Neuronal stem cell (in vitro differentiated cells): ENCODE measurements at regions not wholly inside any gene's neighbourhood (a gene's known extent, or its start where the extent isn't known, plus 50 kb on each side); places are given as distances from the start of the nearest gene placed in this dataset.
A peak's percentile ranks its signal among the peaks of the same experiment; 100 is the strongest.

Experiments
- DNase-seq: peaks from one replicate; pipeline ENCODE4 v3.0.0-alpha.2; 2013; ENCODE audit warnings: low spot score
- H2AFZ ChIP-seq: one replicate; pipeline ENCODE4 v1.6.1; 2013; ENCODE audit warnings: mild to moderate bottlenecking, low read length, inconsistent platforms
- H2AK5ac ChIP-seq: 2 replicates; pipeline ENCODE4 v1.6.1; 2013; ENCODE audit warnings: low read depth, mild to moderate bottlenecking, inconsistent platforms, low read length, moderate library complexity, mixed read lengths
- H2BK120ac ChIP-seq: 2 replicates; pipeline ENCODE4 v1.6.1; 2013; ENCODE audit warnings: low read depth, mild to moderate bottlenecking, inconsistent platforms, low read length, moderate library complexity, mixed read lengths
- H2BK12ac ChIP-seq: one replicate; pipeline ENCODE4 v1.6.1; 2013; ENCODE audit warnings: low read length, inconsistent platforms
- H2BK15ac ChIP-seq: 2 replicates; pipeline ENCODE4 v1.6.1; 2013; ENCODE audit warnings: mild to moderate bottlenecking, low read length, inconsistent platforms, mixed read lengths
- H2BK5ac ChIP-seq: one replicate; pipeline ENCODE4 v1.6.1; 2013; ENCODE audit warnings: inconsistent platforms, mild to moderate bottlenecking, low read length, moderate library complexity
- H3K14ac ChIP-seq: one replicate; pipeline ENCODE4 v1.6.1; 2013; ENCODE audit warnings: low read length, inconsistent platforms
- H3K18ac ChIP-seq: 2 replicates; pipeline ENCODE4 v1.6.1; 2013; ENCODE audit warnings: low read length, inconsistent platforms
- H3K23ac ChIP-seq: 2 replicates; pipeline ENCODE4 v1.6.1; 2013; ENCODE audit warnings: low read depth, mild to moderate bottlenecking, mixed read lengths, low read length, inconsistent platforms; ENCODE audit not compliant: poor library complexity
- H3K27ac ChIP-seq: replicated peaks from 3 replicates; pipeline ENCODE4 v1.5.1; 2013; ENCODE audit warnings: low read length, inconsistent platforms
- H3K27me3 ChIP-seq, 3 experiments: 2 replicates each; pipeline ENCODE4 v1.6.1; 2013; ENCODE audit warnings: low read length in 3 of 3, mild to moderate bottlenecking in 2 of 3, inconsistent platforms in 1 of 3, low read depth in 1 of 3, mixed read lengths in 1 of 3, moderate library complexity in 1 of 3; ENCODE audit not compliant: control insufficient read depth in 3 of 3, insufficient read depth in 3 of 3
- H3K36me3 ChIP-seq, 2 donors: replicated peaks in 1 of 2; 2 replicates each; pipeline ENCODE4 v1.6.1; 2013; ENCODE audit warnings: low read length in 2 of 2; ENCODE audit not compliant: control insufficient read depth in 2 of 2, insufficient read depth in 2 of 2
- H3K4ac ChIP-seq: 2 replicates; pipeline ENCODE4 v1.6.1; 2013; ENCODE audit warnings: inconsistent platforms, mild to moderate bottlenecking, low read length, moderate library complexity
- H3K4me1 ChIP-seq, 2 donors: 1 replicate in 1 of 2; 2 replicates in 1 of 2; pipeline ENCODE4 v1.6.1; 2013; ENCODE audit warnings: low read length in 2 of 2, low read depth in 1 of 2; ENCODE audit not compliant: control insufficient read depth in 2 of 2, insufficient read depth in 1 of 2
- H3K4me2 ChIP-seq: one replicate; pipeline ENCODE4 v1.6.1; 2013; ENCODE audit warnings: mild to moderate bottlenecking, low read length, inconsistent platforms; ENCODE audit not compliant: insufficient read depth, poor library complexity, severe bottlenecking
- H3K4me3 ChIP-seq, 2 donors: 2 replicates each; pipeline ENCODE4 v1.5.1; 2013; ENCODE audit warnings: low read length in 2 of 2, mild to moderate bottlenecking in 2 of 2, inconsistent platforms in 1 of 2, moderate library complexity in 1 of 2
- H3K79me1 ChIP-seq: one replicate; pipeline ENCODE4 v1.6.1; 2013; ENCODE audit warnings: low read depth, mild to moderate bottlenecking, inconsistent platforms, low read length, moderate library complexity
- H3K9ac ChIP-seq: one replicate; pipeline ENCODE4 v1.6.1; 2013; ENCODE audit warnings: mild to moderate bottlenecking, low read depth, low read length, inconsistent platforms; ENCODE audit not compliant: poor library complexity
- H3K9me3 ChIP-seq, 2 donors: replicated peaks in 1 of 2; 2 replicates each; pipeline versions ENCODE3 to v1.6.1; 2013; ENCODE audit warnings: low read length in 2 of 2, mild to moderate bottlenecking in 2 of 2, inconsistent platforms in 1 of 2, low read depth in 1 of 2, mixed read lengths in 1 of 2, moderate library complexity in 1 of 2; ENCODE audit not compliant: control insufficient read depth in 2 of 2, insufficient read depth in 1 of 2
- H4K8ac ChIP-seq: one replicate; pipeline ENCODE4 v1.6.1; 2013; ENCODE audit warnings: low read depth, mild to moderate bottlenecking, inconsistent platforms, low read length, moderate library complexity
- H4K91ac ChIP-seq: one replicate; pipeline ENCODE4 v1.6.1; 2013; ENCODE audit warnings: low read length, low read depth, mild to moderate bottlenecking, inconsistent platforms; ENCODE audit not compliant: poor library complexity
- WGBS, 2 donors: extraction: QIAGEN DNeasy Blood & Tissue Kit; methylation state at CpG; one replicate each; pipeline ENCODE4 v1.1.7; 2013; ENCODE audit warnings: missing lambda C conversion rate in 2 of 2, mixed read lengths in 1 of 2; ENCODE audit not compliant: insufficient read length in 2 of 2, insufficient replicate concordance in 1 of 2; ENCODE audit errors: extremely low coverage in 2 of 2; 5-methylcytosine and 5-hydroxymethylcytosine counted together

DNA sequence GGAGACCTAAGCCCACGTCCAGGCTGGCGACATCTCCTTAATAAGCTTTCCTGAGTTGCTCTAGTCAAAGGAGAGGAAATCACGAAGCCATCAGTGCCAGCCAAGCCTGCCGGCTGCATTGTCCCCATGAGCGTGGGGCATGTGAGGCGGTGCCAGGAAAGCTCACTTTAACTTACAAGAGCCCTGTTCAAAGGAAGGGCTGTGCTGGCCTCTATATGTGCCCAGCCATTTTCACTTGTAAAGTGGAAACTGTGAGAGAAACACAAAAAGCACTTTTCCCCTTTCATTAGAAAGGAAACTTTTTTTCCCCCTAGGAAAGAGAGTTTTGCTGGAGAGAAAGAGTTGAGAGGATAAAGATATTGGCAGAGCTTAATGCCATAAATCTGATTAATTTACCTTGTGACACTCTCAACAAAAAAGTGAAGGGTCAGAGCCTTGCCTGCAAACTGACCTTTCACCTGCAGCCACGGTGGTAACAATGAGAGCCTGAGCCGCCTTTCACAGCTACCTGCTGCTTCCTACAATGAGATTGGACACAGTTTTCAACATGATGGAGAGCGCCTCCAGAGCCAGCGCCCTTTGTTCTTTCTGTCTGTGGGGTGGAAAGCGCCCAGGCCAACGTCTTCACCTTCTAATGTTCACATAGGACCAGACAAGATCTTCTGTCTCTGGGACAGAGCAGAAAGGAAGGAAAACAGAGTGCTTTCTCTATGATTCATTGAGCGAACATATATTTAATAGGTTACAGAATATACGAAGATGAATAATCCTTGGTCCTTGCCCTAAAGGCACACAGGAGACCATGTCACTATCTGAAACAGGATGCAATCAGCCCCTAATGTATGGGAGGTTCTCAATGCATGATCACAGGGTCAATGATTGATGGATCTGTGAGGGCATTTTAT lies 233.1 kb upstream of the HES1 start:
- H3K18ac ChIP-seq = peak overlapping the region; percentile 82
- peak overlapping the region; percentile 31 for H3K14ac ChIP-seq
- peaks cover 17 to 34% of the 10 kb centered on the region in 2 donors for H3K4me1 ChIP-seq
- DNase-seq = peak; percentile 52
- no peak overlapping the region for H3K9ac ChIP-seq
- H2BK12ac ChIP-seq = no peak overlapping the region
- peak overlapping the region; percentile 43 for H2AK5ac ChIP-seq
- H2BK15ac ChIP-seq = no peak overlapping the region
- H3K4me2 ChIP-seq = peak overlapping the region; percentile 20
- no peak overlapping the region for H4K8ac ChIP-seq
- H4K91ac ChIP-seq = no peak overlapping the region
- peak overlapping the region; percentile 15 for H2AFZ ChIP-seq
- H3K36me3 ChIP-seq = no peaks in the 10 kb centered on the region
- H3K23ac ChIP-seq = no peak overlapping the region
- no CpG with 5 or more reads among the region's 14 CpGs for WGBS, 2 donors
- H2BK5ac ChIP-seq = no peak overlapping the region
- no peak overlapping the region for H3K4me3 ChIP-seq
- H3K27me3 ChIP-seq = no peaks in the 10 kb centered on the region
- peak overlapping the region; percentile 68 for H3K27ac ChIP-seq
- no peak overlapping the region for H3K4ac ChIP-seq
- H2BK120ac ChIP-seq = peak overlapping the region; percentile 38
- peaks cover 6 to 13% of the 10 kb centered on the region in 2 donors for H3K9me3 ChIP-seq
- H3K79me1 ChIP-seq = no peaks in the 10 kb centered on the region

DNA sequence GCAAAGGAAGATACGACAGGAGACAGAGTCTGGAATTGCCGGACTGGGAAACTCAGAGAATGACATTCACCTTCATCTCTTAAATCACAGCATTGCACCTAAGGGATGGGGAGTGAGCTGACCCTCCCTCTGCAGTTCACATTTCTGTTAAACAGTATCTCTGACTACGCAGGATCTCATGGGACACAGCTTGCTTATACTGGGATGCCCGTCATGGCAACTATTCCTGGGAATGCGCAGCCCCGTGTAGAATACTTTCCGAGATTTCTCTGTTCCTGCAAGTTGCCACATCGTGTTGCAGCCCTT lies 232.5 kb upstream of the HES1 start:
- H3K27ac ChIP-seq = no peak overlapping the region
- H4K8ac ChIP-seq = no peak overlapping the region
- H3K9ac ChIP-seq = no peak overlapping the region
- no peaks in the 10 kb centered on the region for H3K36me3 ChIP-seq
- no peak overlapping the region for H2BK5ac ChIP-seq
- H3K4ac ChIP-seq = no peak overlapping the region
- H3K9me3 ChIP-seq = peaks cover 6 to 13% of the 10 kb centered on the region in 2 donors
- no peak overlapping the region for H4K91ac ChIP-seq
- no peak overlapping the region for H2AFZ ChIP-seq
- no peak overlapping the region for H2AK5ac ChIP-seq
- peaks cover 17 to 28% of the 10 kb centered on the region in 2 donors for H3K4me1 ChIP-seq
- no peak overlapping the region for H2BK15ac ChIP-seq
- H2BK12ac ChIP-seq = no peak overlapping the region
- H2BK120ac ChIP-seq = no peak overlapping the region
- no peak overlapping the region for H3K4me2 ChIP-seq
- H3K4me3 ChIP-seq = no peak overlapping the region
- H3K18ac ChIP-seq = no peak overlapping the region
- no peak overlapping the region for H3K23ac ChIP-seq
- no peaks in the 10 kb centered on the region for H3K79me1 ChIP-seq
- no peaks in the 10 kb centered on the region for H3K27me3 ChIP-seq
- H3K14ac ChIP-seq = no peak overlapping the region
- no peak for DNase-seq
- no CpG with 5 or more reads among the region's 8 CpGs for WGBS, 2 donors

DNA sequence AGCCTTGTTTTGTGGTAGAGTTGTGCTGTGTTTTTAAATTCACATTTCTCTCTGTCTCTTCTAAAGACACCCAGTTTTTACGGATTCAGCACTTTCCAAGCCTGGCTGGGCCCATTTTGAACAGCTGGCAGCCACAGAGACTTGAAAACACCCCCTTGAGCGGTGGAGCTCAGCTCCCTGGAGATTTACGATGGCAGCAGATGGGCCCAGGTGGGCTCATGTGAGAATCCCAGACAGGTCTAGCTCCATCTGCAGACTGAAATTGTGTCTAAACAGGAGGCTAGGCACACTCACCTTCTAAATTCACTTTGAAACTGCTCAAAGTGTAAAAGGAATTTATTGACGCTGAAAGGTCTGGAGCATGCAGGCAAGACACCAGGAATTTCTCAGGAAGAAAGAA lies 232.0 kb upstream of the HES1 start:
- Histone ChIP-seq H3K27ac (no peak overlapping the region), H3K4me1 (peaks cover 17 to 25% of the 10 kb centered on the region in 2 donors)

DNA sequence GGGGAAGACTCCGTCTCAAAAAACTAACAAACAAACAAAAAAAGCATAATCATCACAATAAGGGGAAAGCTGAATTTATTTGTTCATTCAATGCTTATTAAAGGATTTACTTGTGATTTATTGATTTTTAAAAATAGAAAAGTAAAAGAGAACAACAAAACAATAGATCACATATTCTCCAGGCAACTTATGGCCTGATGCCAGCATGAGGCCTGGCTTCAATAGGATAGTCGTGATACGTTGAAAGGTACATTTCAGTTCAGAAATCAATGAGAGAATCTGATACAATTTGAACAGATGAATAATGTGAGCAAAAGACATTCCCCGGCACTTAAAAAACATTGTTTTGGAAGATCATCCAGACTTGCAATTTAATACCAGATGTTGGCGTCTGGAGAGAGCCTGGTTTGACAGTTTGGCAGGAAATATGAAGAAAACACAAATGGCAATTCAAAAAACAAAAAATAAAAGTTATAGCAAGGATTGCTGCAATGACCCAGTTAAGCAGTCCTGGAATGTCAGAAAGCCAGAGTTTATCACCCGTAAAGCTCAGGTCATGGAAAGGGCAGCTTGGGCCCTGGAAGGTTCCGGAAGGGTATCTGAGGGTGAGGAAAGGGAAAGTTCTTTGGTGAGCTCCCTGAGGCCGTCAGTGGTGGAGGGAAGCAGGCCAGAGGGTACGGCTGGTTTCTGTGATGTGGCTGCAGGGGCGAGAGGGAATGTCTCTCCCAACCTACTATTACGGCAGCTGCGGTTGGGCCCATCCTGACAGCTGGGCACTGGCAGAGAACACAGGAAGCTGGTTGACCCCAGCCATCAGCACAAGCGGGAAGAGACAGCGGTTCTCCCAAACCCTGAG lies 230.2 kb upstream of the HES1 start:
- no peak overlapping the region for H3K4me2 ChIP-seq

More for the DNA sequence above, 232.0 kb upstream of the HES1 start:
- DNase-seq = no peak
- Histone ChIP-seq H3K14ac (no peak overlapping the region), H2BK120ac (no peak overlapping the region), H4K8ac (no peak overlapping the region), H2BK12ac (no peak overlapping the region), H4K91ac (no peak overlapping the region), H3K9ac (no peak overlapping the region), H3K4me3 (no peak overlapping the region), H3K18ac (no peak overlapping the region), H2AFZ (no peak overlapping the region), H3K36me3 (no peaks in the 10 kb centered on the region), H3K9me3 (peaks cover 6 to 13% of the 10 kb centered on the region in 2 donors), H3K27me3 (no peaks in the 10 kb centered on the region), H3K23ac (no peak overlapping the region), H3K4ac (no peak overlapping the region), H3K79me1 (no peaks in the 10 kb centered on the region), H2BK5ac (no peak overlapping the region), H2AK5ac (no peak overlapping the region), H3K4me2 (no peak overlapping the region), H2BK15ac (no peak overlapping the region)
- WGBS, 2 donors = no CpG with 5 or more reads among the region's 4 CpGs

More for the DNA sequence above, 230.2 kb upstream of the HES1 start:
- Histone ChIP-seq H2BK15ac (peak overlapping the region; percentile 18), H3K4me3 (no peak overlapping the region), H3K23ac (no peak overlapping the region), H2BK5ac (no peak overlapping the region), H3K36me3 (no peaks in the 10 kb centered on the region), H3K14ac (no peak overlapping the region), H3K4me1 (peaks cover 17 to 27% of the 10 kb centered on the region in 2 donors), H3K27me3 (no peaks in the 10 kb centered on the region), H2AFZ (no peak overlapping the region), H3K9ac (no peak overlapping the region), H3K9me3 (peaks cover 5% of the 10 kb centered on the region in 2 donors), H3K27ac (no peak overlapping the region), H2BK120ac (no peak overlapping the region), H4K8ac (no peak overlapping the region), H4K91ac (no peak overlapping the region), H2AK5ac (no peak overlapping the region), H3K79me1 (no peaks in the 10 kb centered on the region), H2BK12ac (no peak overlapping the region), H3K4ac (no peak overlapping the region), H3K18ac (peak overlapping the region; percentile 51)
- no CpG with 5 or more reads among the region's 14 CpGs for WGBS, 2 donors
- no peak for DNase-seq
